Ammon's horn (tissue), 1 donor: ENCODE measurements at regions not wholly inside any gene's neighbourhood (a gene's known extent, or its start where the extent isn't known, plus 50 kb on each side); places are given as distances from the start of the nearest gene placed in this dataset.

ENCODE experiments used
- DNase-seq: peaks from one replicate; pipeline ENCODE4 v3.0.0-alpha.2; 2016; ENCODE audit warnings: low spot score

GRCh38 chr20:50242548-50242862 is 51.9 kb downstream of the CEBPB start:
- no peak for DNase-seq

GRCh38 chr20:50242863-50243609 is 52.4 kb downstream of the CEBPB start:
- peak; percentile 86 for DNase-seq

- no peak for DNase-seq
Measured at GRCh38 chr20:50243610-50244351, 53.2 kb downstream of the CEBPB start.

- no peak for DNase-seq
Measured at GRCh38 chr20:50244352-50245149, 53.9 kb downstream of the CEBPB start.

- DNase-seq: no peak
Measured at GRCh38 chr20:50245498-50246366, 55.1 kb downstream of the CEBPB start.

GRCh38 chr20:50246367-50247195 is 56.0 kb downstream of the CEBPB start:
- no peak for DNase-seq

GRCh38 chr20:50247196-50248094 is 56.8 kb downstream of the CEBPB start:
- DNase-seq: no peak

GRCh38 chr20:50248104-50248641 is 57.5 kb downstream of the CEBPB start:
- no peak for DNase-seq

GRCh38 chr20:50249447-50250388 is 59.1 kb downstream of the CEBPB start:
- DNase-seq: no peak

- DNase-seq: no peak
Measured at GRCh38 chr20:50250679-50251382, 60.2 kb downstream of the CEBPB start.

GRCh38 chr20:50251383-50251748 is 60.7 kb downstream of the CEBPB start:
- no peak for DNase-seq

- no peak for DNase-seq
Measured at GRCh38 chr20:50251992-50252511, 61.4 kb downstream of the CEBPB start.

GRCh38 chr20:50252701-50253100 is 62.1 kb downstream of the CEBPB start:
- DNase-seq: no peak

GRCh38 chr20:50253101-50253500 is 62.5 kb downstream of the CEBPB start:
- no peak for DNase-seq

GRCh38 chr20:50254466-50255079 is 63.9 kb downstream of the CEBPB start:
- DNase-seq: no peak

GRCh38 chr20:50256577-50256976 is 65.9 kb downstream of the CEBPB start:
- DNase-seq: no peak

- no peak for DNase-seq
Measured at GRCh38 chr20:50257860-50258259, 67.2 kb downstream of the CEBPB start.
